HCT116 (cell line): ENCODE measurements at regions not wholly inside any gene's neighbourhood (a gene's known extent, or its start where the extent isn't known, plus 50 kb on each side); places are given as distances from the start of the nearest gene placed in this dataset.

Experiments
- CEBPB ChIP-seq: IDR thresholded peaks from 2 replicates; pipeline ENCODE4 v1.6.1; 2012; ENCODE audit warnings: low read depth
- ELF1 ChIP-seq: IDR thresholded peaks from 2 replicates; pipeline ENCODE4 v1.6.1; 2012; ENCODE audit warnings: low read depth, borderline replicate concordance
- POLR2A ChIP-seq: IDR thresholded peaks from 2 replicates; pipeline ENCODE4 v1.7.0; 2011; ENCODE audit warnings: borderline replicate concordance; ENCODE audit not compliant: insufficient read depth, insufficient read length; ENCODE audit errors: extremely low read depth
- POLR2AphosphoS5 ChIP-seq: IDR thresholded peaks from 2 replicates; pipeline ENCODE4 v1.6.1; 2011; ENCODE audit warnings: mild to moderate bottlenecking, low read depth, low read length, moderate library complexity
- YY1 ChIP-seq: IDR thresholded peaks from 2 replicates; pipeline ENCODE4 v1.6.1; 2011; ENCODE audit warnings: low read length, low read depth, moderate library complexity, mild to moderate bottlenecking; ENCODE audit not compliant: insufficient replicate concordance; ENCODE audit errors: extremely low read depth
- ZFX ChIP-seq: fragments of 450-650 bp; IDR thresholded peaks from 2 replicates; pipeline ENCODE4 v1.6.1; 2017
- TF ChIP-seq, protein P1 (sequence below), 3 experiments: fragments of 200-600 bp in 1 of 3; sonication (generic) in 1 of 3; IDR thresholded peaks in 2 of 3; conservative IDR thresholded peaks in 1 of 3; 2 replicates each; pipeline ENCODE4 v1.5.1; 2012 to 2017; ENCODE audit warnings: low read depth in 2 of 3, low read length in 2 of 3, antibody characterized with exemption in 1 of 3, borderline replicate concordance in 1 of 3, control low read depth in 1 of 3, mild to moderate bottlenecking in 1 of 3, mixed read lengths in 1 of 3, mixed run types in 1 of 3, moderate library complexity in 1 of 3; ENCODE audit not compliant: insufficient read depth in 1 of 3

DNA sequence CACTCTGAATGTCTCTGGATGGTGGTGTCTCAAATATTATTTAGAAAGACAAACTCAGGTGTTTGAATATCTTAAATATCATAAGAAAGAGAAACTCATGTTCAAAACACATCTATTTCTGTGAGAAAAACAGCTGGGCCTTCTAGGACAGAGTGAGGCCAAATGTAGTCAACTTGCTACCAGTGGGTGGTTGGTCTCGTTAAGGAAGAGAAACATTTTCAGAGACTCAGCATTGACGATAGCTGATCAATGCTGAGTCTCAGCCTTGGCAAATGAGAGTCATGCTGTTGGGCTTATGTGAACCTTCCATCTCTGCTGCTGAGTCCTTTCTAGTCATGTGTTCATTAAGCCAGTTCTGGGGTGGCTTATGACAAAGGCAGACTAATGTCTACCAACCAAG, 418.0 kb downstream of the CETN3 start:
- TF ChIP-seq, protein P1, sequence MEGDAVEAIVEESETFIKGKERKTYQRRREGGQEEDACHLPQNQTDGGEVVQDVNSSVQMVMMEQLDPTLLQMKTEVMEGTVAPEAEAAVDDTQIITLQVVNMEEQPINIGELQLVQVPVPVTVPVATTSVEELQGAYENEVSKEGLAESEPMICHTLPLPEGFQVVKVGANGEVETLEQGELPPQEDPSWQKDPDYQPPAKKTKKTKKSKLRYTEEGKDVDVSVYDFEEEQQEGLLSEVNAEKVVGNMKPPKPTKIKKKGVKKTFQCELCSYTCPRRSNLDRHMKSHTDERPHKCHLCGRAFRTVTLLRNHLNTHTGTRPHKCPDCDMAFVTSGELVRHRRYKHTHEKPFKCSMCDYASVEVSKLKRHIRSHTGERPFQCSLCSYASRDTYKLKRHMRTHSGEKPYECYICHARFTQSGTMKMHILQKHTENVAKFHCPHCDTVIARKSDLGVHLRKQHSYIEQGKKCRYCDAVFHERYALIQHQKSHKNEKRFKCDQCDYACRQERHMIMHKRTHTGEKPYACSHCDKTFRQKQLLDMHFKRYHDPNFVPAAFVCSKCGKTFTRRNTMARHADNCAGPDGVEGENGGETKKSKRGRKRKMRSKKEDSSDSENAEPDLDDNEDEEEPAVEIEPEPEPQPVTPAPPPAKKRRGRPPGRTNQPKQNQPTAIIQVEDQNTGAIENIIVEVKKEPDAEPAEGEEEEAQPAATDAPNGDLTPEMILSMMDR (IDR thresholded peaks at IDR 0.05 in 2 of 3, conservative IDR thresholded peaks at IDR 0.05 in 1 of 3; ENCODE audit: borderline replicate concordance in 1 of 3, insufficient read depth in 1 of 3, low read depth in 2 of 3, low read length in 2 of 3) = no peak
- TF ChIP-seq POLR2AphosphoS5 = no peak
- TF ChIP-seq ELF1 = no peak
- no peak for TF ChIP-seq POLR2A
- no peak for TF ChIP-seq ZFX
- no peak for TF ChIP-seq CEBPB
- no peak for TF ChIP-seq YY1
